HG02840 (cell line): ENCODE measurements at regions not wholly inside any gene's neighbourhood (a gene's known extent, or its start where the extent isn't known, plus 50 kb on each side); places are given as distances from the start of the nearest gene placed in this dataset.
"Not testable (repeated sequence)": the region's sequence is repeated elsewhere in the genome, so short reads cannot be mapped to it uniquely, and the experiment has no call there.

Experiments
- ATAC-seq: cut with Tn5 transposase; IDR thresholded peaks from one replicate; pipeline ENCODE4 v1.9.1; 2021; ENCODE audit warnings: mild to moderate bottlenecking, moderate library complexity, moderate number of reproducible peaks; ENCODE audit not compliant: unreplicated experiment, low FRiP score

DNA sequence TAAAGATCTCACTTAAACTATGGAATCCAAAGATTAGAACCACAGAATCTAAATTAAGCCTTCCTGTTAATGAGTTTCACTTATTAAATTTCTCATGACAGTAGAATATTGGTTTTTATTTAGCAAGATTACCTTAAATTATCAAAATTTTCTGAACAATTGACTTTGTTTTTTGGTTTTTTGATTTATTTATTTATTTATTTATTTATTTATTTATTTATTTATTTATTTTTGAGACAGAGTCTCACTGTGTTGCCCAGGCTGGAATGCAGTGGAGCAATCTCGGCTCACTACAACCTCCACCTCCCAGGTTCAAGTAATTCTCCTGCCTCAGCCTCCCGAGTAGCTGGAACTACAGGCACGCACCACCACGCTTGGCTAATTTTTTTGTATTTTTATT is 538.6 kb downstream of the AMY1C start:
- ATAC-seq: not testable (repeated sequence)

- ATAC-seq: no peak
These were observed 541.5 kb downstream of the AMY1C start for GRCh38 chr1:104291156-104291555.

DNA sequence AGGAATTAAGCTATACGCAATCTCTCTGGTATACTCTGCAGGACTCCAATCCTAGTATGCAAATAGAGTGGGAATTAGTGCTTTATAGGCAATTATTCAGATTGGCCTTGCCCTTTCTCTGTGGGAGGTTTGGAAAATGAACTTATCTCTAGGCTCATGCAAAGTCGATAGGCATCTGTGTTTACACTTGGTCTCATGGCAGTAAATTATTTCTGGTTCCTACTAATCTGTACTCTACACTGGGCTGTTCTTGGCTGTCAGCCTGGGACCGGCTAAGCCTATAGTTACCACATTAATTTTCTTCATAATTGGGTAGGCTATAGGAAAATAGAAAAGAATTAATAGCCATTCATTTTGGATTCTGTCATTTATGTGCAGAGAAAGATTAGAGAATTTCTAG is 544.6 kb downstream of the AMY1C start:
- no peak for ATAC-seq

GRCh38 chr1:104295511-104295910 is 545.8 kb downstream of the AMY1C start:
- no peak for ATAC-seq

GRCh38 chr1:104309673-104310072 is 560.0 kb downstream of the AMY1C start:
- ATAC-seq: no peak

DNA sequence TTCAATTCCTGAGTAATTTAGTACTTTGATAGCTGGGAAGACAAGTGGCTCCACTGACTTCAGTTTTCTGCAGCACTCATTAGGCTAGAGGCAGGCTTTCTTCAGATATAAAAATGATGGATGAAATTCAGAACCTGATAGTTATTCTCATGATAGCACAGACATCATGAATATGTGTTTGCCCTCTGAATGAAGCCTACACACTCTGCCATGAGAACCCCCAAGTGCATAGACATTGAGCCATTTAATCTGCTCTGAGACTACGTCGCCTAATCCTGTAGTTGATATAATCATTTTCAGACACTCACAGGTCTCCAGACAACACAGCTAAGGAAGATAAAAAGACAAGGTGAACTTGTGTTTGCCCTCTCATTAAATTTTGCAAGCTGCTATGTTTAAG is 566.1 kb downstream of the AMY1C start:
- no peak for ATAC-seq

DNA sequence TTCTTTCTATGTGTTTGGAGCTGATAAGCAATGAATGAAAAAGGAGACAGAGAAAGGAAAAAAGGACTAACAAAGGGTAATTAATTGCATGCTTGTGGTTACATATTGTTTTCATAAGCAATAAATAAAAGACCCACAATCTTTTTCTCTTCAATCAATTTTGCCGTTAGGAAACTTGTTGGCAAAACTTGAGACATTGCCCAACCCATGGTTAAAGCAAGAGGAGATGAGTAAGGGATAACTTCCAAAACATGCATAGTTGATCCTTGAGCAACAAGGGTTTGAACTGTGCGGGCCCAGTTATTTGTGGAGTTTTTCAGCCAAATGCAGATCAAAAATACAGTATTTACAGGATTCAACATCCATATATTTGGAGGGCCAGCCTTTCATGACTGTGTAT is 572.4 kb downstream of the AMY1C start:
- no peak for ATAC-seq

- ATAC-seq: no peak
These were observed 579.6 kb downstream of the AMY1C start for GRCh38 chr1:104329278-104329677.

DNA sequence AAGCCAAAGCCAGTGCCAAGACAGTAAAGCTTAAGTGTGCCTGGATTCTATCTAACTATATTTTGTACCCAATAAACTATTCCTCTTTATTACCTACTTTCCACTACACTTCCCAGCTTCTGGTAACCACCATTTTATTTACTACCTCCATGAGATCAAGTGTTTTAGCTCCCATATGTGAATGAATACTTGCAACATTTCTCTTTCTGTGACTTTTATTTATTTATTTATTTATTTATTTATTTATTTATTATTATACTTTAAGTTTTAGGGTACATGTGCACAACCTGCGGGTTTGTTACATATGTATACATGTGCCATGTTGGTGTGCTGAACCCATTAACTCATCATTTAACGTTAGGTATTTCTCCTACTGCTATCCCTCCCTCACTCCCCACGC is 582.1 kb downstream of the AMY1C start:
- no peak for ATAC-seq

DNA sequence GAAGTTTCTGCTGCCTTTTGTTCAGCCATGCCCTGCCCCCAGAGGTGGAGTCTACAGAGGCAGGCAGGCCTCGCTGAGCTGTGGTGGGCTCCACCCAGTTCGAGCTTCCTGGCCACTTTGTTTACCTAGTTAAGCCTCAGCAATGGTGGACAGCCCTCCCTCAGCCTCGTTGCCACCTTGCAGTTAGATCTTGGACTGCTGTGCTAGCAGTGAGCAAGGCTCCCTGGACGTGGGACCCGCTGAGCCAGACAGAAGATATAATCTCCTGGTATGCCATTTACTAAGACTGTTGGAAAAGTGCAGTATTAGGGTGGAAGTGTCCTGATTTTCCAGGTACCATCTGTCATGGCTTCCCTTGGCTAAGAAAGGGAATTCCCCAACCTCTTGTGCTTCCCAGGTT is 588.2 kb downstream of the AMY1C start:
- not testable (repeated sequence) for ATAC-seq

- ATAC-seq: no peak
These were observed 592.2 kb downstream of the AMY1C start for GRCh38 chr1:104341944-104342343.

DNA sequence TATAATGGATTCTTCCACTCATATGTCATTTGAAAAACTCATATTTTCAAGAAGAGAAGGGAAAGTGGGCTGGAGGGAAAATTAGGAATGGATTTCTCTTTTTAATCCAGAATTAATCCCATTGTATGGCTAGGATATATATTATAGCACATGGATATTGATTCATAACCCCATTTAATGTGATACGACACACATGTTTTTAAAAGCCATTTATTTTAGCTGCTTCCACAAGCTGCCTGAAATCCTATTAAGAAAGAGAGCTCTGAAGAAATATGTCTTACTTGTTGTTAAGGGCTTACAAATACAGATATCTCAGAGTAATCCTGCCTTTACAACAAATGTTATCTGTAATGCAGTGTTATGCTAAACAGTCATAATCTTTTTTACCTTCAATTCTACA is 598.6 kb downstream of the AMY1C start:
- ATAC-seq: no peak

GRCh38 chr1:104353580-104353979 is 603.9 kb downstream of the AMY1C start:
- ATAC-seq: no peak

- ATAC-seq: no peak
These were observed 608.4 kb downstream of the AMY1C start for GRCh38 chr1:104358086-104358485.

DNA sequence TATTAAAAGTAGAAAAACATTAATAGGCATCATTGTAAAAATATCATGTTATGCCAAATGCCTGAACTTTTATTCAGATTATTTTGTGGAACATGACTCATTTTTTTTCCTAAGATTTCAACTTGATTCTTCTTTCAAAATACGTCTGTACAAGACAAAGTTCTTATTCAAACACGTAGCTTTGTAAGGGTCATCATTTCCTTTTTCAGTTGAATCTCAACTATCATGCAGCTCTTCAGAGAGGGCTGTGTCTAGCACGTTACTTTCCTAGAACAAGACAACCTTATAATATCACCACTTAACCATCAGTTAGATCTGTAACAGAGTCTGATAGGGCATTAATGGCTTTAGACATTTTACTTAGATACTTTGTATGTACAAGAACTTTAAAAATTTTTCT is 608.9 kb downstream of the AMY1C start:
- no peak for ATAC-seq

- ATAC-seq: no peak
These were observed 628.7 kb downstream of the AMY1C start for GRCh38 chr1:104378414-104378813.

GRCh38 chr1:104380003-104380402 is 630.3 kb downstream of the AMY1C start:
- no peak for ATAC-seq

- ATAC-seq: peak; percentile 87
These were observed 638.2 kb downstream of the AMY1C start for GRCh38 chr1:104387716-104388508.

DNA sequence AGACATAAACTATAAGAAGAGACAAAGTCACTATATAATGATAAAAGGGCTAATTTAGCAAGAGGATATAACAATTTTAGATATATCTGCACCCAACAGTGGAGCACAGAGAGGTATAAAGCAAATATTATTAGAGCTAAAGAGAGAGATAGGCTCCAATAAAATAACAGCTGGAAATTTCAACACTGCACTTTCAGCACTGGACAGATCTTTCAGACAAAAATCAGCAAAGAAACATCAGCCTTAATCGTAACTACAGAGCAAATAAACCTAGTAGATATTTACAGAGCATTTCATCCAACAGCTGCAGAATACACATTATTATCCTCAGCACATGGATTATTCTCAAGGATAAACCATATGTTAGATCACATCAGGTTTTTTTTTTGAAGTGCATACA is 642.9 kb downstream of the AMY1C start:
- ATAC-seq: no peak

GRCh38 chr1:104402178-104402577 is 652.5 kb downstream of the AMY1C start:
- ATAC-seq: no peak

DNA sequence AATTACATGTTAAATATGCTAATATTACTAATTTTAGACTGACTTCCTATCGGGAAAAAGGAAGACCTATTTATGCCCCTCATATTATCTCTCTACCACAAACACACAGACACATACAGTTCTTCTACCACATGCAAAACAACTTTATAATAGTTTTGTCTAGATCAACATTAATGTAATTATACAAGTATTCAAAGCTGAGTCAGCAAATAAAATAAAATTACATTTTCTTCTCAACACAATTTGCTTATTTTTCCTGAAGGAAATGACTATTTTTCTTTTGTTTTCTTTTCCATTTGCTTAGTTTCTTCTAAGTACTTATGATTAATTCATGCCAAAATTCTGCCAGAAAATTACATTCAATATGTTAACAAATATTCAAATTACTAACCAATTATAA is 654.2 kb downstream of the AMY1C start:
- no peak for ATAC-seq

GRCh38 chr1:104406728-104407127 is 657.0 kb downstream of the AMY1C start:
- ATAC-seq: no peak

DNA sequence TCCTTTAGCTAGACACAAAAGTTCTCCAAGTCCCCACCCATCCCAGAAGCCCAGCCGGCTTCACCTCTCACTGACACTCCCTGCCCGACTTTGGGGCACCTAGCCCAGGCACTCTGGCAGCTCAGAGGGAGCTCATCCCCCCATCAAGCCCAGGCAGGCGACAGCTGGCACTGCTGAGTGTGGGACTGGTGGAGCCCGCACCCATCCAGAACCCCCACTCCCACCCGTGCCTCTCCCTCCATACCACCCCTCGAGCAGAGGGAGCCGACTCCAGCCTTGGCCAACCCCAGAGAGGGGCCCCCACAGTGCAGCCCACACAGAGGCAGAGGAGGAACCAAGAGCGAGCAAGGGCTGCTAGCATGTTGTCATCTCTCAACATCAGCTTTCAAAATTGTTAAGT is 658.6 kb downstream of the AMY1C start:
- no peak for ATAC-seq
